ENCODE measurements at regions not wholly inside any gene's neighbourhood (a gene's known extent, or its start where the extent isn't known, plus 50 kb on each side); places are given as distances from the start of the nearest gene placed in this dataset.

DNA sequence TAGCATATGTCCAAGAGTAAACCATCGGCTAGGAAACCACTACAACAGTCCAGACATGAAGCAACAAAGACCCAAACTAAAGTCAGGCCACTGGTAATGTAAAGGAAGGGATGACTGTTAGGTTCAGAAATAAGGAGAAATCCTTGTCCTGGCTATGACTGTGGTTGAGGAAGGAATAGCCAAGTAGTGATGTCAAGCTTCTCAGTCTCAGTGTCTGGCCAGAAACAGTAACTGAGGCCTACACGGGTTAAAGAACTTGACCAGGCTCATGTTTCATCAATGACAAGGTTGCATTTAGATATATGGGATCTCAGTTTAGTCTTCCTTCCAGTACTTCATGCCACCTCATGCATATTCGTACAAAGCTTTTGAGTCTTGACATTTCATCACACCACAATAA, 162.0 kb downstream of the ETAA1 start:
- H2BK120ac ChIP-seq (ENCODE audit: low read depth, low read length) = no peak overlapping the region
- no peak for DNase-seq (ENCODE audit: low spot score)
- H4K8ac ChIP-seq (ENCODE audit: low read depth, low read length) = no peak overlapping the region
- no peak overlapping the region for H3K4me2 ChIP-seq (ENCODE audit: insufficient read depth, low read length, poor library complexity, severe bottlenecking)
- H3K14ac ChIP-seq (ENCODE audit: low read length) = no peak overlapping the region
- H2BK5ac ChIP-seq (ENCODE audit: low read length) = no peak overlapping the region
- no peak overlapping the region for H3K18ac ChIP-seq (ENCODE audit: low read length)
- H3K4me3 ChIP-seq (ENCODE audit: low read length in 2 of 2) = no peak overlapping the region
- no peak overlapping the region for H2AFZ ChIP-seq (ENCODE audit: low read length)
- H3K9me3 ChIP-seq (replicated peaks in 1 of 2; ENCODE audit: control insufficient read depth in 2 of 2, insufficient read depth in 1 of 2, low read depth in 1 of 2, low read length in 2 of 2) = no peaks in the 10 kb centered on the region
- no peaks in the 10 kb centered on the region for H3K4me1 ChIP-seq (ENCODE audit: control insufficient read depth in 2 of 2, insufficient read depth in 1 of 2, low read depth in 1 of 2, low read length in 2 of 2)
- WGBS, 2 donors (ENCODE audit: extremely low coverage in 2 of 2, insufficient read length in 2 of 2, insufficient replicate concordance in 1 of 2) = no CpG with 5 or more reads among the region's 3 CpGs
- no peak overlapping the region for H3K27ac ChIP-seq (replicated peaks; ENCODE audit: low read length)
- no peak overlapping the region for H3K4ac ChIP-seq (ENCODE audit: low read length)
- peaks cover 0 to 6% (median 0%) of the 10 kb centered on the region in 3 experiments for H3K27me3 ChIP-seq (ENCODE audit: control insufficient read depth in 3 of 3, insufficient read depth in 3 of 3, low read depth in 1 of 3, low read length in 3 of 3)
- H3K79me1 ChIP-seq (ENCODE audit: low read depth, low read length) = no peaks in the 10 kb centered on the region
- no peak overlapping the region for H4K91ac ChIP-seq (ENCODE audit: low read depth, low read length, poor library complexity)
- no peak overlapping the region for H2AK5ac ChIP-seq (ENCODE audit: low read depth, low read length)
- H3K23ac ChIP-seq (ENCODE audit: low read depth, low read length, poor library complexity) = no peak overlapping the region
- no peak overlapping the region for H3K9ac ChIP-seq (ENCODE audit: low read depth, low read length, poor library complexity)
- H3K36me3 ChIP-seq (replicated peaks in 1 of 2; ENCODE audit: control insufficient read depth in 2 of 2, insufficient read depth in 2 of 2, low read length in 2 of 2) = no peaks in the 10 kb centered on the region
- no peak overlapping the region for H2BK15ac ChIP-seq (ENCODE audit: low read length)
- no peak overlapping the region for H2BK12ac ChIP-seq (ENCODE audit: low read length)

DNA sequence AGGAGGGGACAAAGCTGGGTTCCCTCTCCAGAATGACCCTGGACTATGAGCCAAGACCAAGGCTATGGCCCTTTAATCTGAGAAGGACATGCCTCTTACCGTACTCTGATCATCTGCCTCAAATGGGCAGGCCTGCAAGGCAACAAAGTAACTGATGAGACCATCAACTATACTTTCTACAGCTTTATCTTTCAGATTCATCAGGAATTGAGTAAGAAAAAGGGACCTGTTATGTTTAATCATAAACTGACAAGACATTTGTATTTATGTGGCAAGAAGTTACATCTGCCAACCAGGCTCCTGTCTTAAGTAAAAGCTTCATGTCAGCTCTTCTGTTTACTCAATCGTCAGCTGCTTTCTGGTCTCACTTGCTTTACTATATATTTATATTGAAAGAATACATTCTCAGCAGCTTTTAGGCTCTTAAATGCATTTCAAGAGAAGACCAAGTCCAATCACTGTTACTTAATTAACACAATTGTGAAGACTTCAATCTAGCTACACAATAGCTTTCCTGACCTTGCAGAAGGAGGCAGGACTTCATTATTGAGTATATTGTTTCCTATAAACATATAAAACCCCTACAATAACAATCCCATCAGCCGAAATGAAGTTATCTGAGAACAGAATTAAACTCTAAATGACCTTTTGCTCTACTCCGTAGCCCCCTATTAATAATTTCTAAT, 163.8 kb downstream of the ETAA1 start:
- no peak overlapping the region for H3K14ac ChIP-seq (ENCODE audit: low read length)
- no peak overlapping the region for H3K4me3 ChIP-seq (ENCODE audit: low read length in 2 of 2)
- no peak overlapping the region for H3K18ac ChIP-seq (ENCODE audit: low read length)
- no CpG with 5 or more reads among the region's 4 CpGs for WGBS, 2 donors (ENCODE audit: extremely low coverage in 2 of 2, insufficient read length in 2 of 2, insufficient replicate concordance in 1 of 2)
- H3K79me1 ChIP-seq (ENCODE audit: low read depth, low read length) = no peaks in the 10 kb centered on the region
- no peak overlapping the region for H3K4ac ChIP-seq (ENCODE audit: low read length)
- H2BK120ac ChIP-seq (ENCODE audit: low read depth, low read length) = no peak overlapping the region
- no peaks in the 10 kb centered on the region for H3K36me3 ChIP-seq (replicated peaks in 1 of 2; ENCODE audit: control insufficient read depth in 2 of 2, insufficient read depth in 2 of 2, low read length in 2 of 2)
- no peak overlapping the region for H3K9ac ChIP-seq (ENCODE audit: low read depth, low read length, poor library complexity)
- no peak for DNase-seq (ENCODE audit: low spot score)
- no peak overlapping the region for H2BK12ac ChIP-seq (ENCODE audit: low read length)
- H3K27ac ChIP-seq (replicated peaks; ENCODE audit: low read length) = no peak overlapping the region
- H2AFZ ChIP-seq (ENCODE audit: low read length) = no peak overlapping the region
- H3K23ac ChIP-seq (ENCODE audit: low read depth, low read length, poor library complexity) = no peak overlapping the region
- H2AK5ac ChIP-seq (ENCODE audit: low read depth, low read length) = no peak overlapping the region
- H4K91ac ChIP-seq (ENCODE audit: low read depth, low read length, poor library complexity) = no peak overlapping the region
- H3K27me3 ChIP-seq (ENCODE audit: control insufficient read depth in 3 of 3, insufficient read depth in 3 of 3, low read depth in 1 of 3, low read length in 3 of 3) = peaks cover 0 to 6% (median 0%) of the 10 kb centered on the region in 3 experiments
- no peak overlapping the region for H2BK5ac ChIP-seq (ENCODE audit: low read length)
- no peaks in the 10 kb centered on the region for H3K9me3 ChIP-seq (replicated peaks in 1 of 2; ENCODE audit: control insufficient read depth in 2 of 2, insufficient read depth in 1 of 2, low read depth in 1 of 2, low read length in 2 of 2)
- no peak overlapping the region for H4K8ac ChIP-seq (ENCODE audit: low read depth, low read length)
- H3K4me2 ChIP-seq (ENCODE audit: insufficient read depth, low read length, poor library complexity, severe bottlenecking) = no peak overlapping the region
- H2BK15ac ChIP-seq (ENCODE audit: low read length) = no peak overlapping the region
- no peaks in the 10 kb centered on the region for H3K4me1 ChIP-seq (ENCODE audit: control insufficient read depth in 2 of 2, insufficient read depth in 1 of 2, low read depth in 1 of 2, low read length in 2 of 2)

DNA sequence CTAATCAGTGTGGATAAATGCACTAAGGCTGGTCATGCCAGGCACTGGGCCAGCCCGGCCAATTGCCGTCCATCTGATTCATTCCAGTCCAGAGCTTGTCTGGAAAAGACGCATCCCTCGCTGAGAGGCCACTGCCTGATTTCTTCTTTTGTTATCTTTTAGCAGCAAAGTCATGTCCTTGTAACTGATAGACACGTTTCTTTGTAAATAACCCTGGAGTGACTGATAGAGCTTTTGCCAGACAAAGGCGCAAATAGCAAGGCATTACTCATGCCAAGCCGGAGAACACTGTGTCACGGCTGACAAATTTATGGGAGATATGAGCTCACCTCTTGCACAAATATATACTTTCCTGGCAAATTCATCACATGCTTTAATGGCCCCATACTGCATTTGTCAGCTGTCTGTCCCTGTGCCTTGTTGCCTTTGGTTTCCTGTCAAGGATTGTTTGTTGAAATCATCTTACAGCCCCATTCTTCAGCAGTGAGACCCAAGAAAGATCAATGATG, 164.4 kb downstream of the ETAA1 start:
- no peak overlapping the region for H3K4ac ChIP-seq (ENCODE audit: low read length)
- H2BK12ac ChIP-seq (ENCODE audit: low read length) = no peak overlapping the region
- DNase-seq (ENCODE audit: low spot score) = no peak
- H3K9me3 ChIP-seq (replicated peaks in 1 of 2; ENCODE audit: control insufficient read depth in 2 of 2, insufficient read depth in 1 of 2, low read depth in 1 of 2, low read length in 2 of 2) = peaks cover 0 to 2% of the 10 kb centered on the region in 2 donors
- H3K14ac ChIP-seq (ENCODE audit: low read length) = no peak overlapping the region
- no peak overlapping the region for H3K9ac ChIP-seq (ENCODE audit: low read depth, low read length, poor library complexity)
- H3K27me3 ChIP-seq (ENCODE audit: control insufficient read depth in 3 of 3, insufficient read depth in 3 of 3, low read depth in 1 of 3, low read length in 3 of 3) = peaks cover 0 to 6% (median 0%) of the 10 kb centered on the region in 3 experiments
- H2AK5ac ChIP-seq (ENCODE audit: low read depth, low read length) = no peak overlapping the region
- H3K4me3 ChIP-seq (ENCODE audit: low read length in 2 of 2) = no peak overlapping the region
- no peak overlapping the region for H3K23ac ChIP-seq (ENCODE audit: low read depth, low read length, poor library complexity)
- no peak overlapping the region for H3K4me2 ChIP-seq (ENCODE audit: insufficient read depth, low read length, poor library complexity, severe bottlenecking)
- no peak overlapping the region for H4K91ac ChIP-seq (ENCODE audit: low read depth, low read length, poor library complexity)
- H2BK15ac ChIP-seq (ENCODE audit: low read length) = no peak overlapping the region
- H3K4me1 ChIP-seq (ENCODE audit: control insufficient read depth in 2 of 2, insufficient read depth in 1 of 2, low read depth in 1 of 2, low read length in 2 of 2) = no peaks in the 10 kb centered on the region
- no peak overlapping the region for H3K18ac ChIP-seq (ENCODE audit: low read length)
- no peak overlapping the region for H2AFZ ChIP-seq (ENCODE audit: low read length)
- H2BK120ac ChIP-seq (ENCODE audit: low read depth, low read length) = no peak overlapping the region
- no CpG with 5 or more reads among the region's 8 CpGs for WGBS, 2 donors (ENCODE audit: extremely low coverage in 2 of 2, insufficient read length in 2 of 2, insufficient replicate concordance in 1 of 2)
- H3K27ac ChIP-seq (replicated peaks; ENCODE audit: low read length) = no peak overlapping the region
- H3K36me3 ChIP-seq (replicated peaks in 1 of 2; ENCODE audit: control insufficient read depth in 2 of 2, insufficient read depth in 2 of 2, low read length in 2 of 2) = no peaks in the 10 kb centered on the region
- no peaks in the 10 kb centered on the region for H3K79me1 ChIP-seq (ENCODE audit: low read depth, low read length)
- H2BK5ac ChIP-seq (ENCODE audit: low read length) = no peak overlapping the region
- no peak overlapping the region for H4K8ac ChIP-seq (ENCODE audit: low read depth, low read length)

DNA sequence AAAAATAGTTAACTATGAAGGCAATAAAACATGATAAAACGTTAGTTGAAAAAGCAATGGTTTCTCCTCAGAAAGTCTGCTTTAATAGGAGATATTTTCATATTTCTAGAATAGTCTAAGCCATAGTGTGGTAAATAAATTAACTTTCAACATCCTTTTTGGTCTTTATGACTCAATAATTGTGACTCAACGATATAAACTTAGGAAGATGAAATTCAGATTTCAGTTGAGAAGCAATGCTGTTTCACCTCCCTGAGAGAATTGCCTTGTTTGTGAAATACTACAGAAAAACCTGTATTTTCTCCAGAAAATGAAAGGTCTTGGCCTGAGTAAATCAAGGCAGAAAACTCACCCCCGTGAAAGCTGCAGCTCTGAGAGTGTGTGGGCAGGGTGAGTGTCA, 166.9 kb downstream of the ETAA1 start:
- H3K18ac ChIP-seq (ENCODE audit: low read length) = no peak overlapping the region
- no peak overlapping the region for H3K4me3 ChIP-seq (ENCODE audit: low read length in 2 of 2)
- H3K9ac ChIP-seq (ENCODE audit: low read depth, low read length, poor library complexity) = no peak overlapping the region
- H4K8ac ChIP-seq (ENCODE audit: low read depth, low read length) = no peak overlapping the region
- H3K79me1 ChIP-seq (ENCODE audit: low read depth, low read length) = no peaks in the 10 kb centered on the region
- H2BK5ac ChIP-seq (ENCODE audit: low read length) = no peak overlapping the region
- no peak overlapping the region for H3K23ac ChIP-seq (ENCODE audit: low read depth, low read length, poor library complexity)
- H2BK15ac ChIP-seq (ENCODE audit: low read length) = no peak overlapping the region
- peaks cover 0 to 2% of the 10 kb centered on the region in 2 donors for H3K9me3 ChIP-seq (replicated peaks in 1 of 2; ENCODE audit: control insufficient read depth in 2 of 2, insufficient read depth in 1 of 2, low read depth in 1 of 2, low read length in 2 of 2)
- H3K4me1 ChIP-seq (ENCODE audit: control insufficient read depth in 2 of 2, insufficient read depth in 1 of 2, low read depth in 1 of 2, low read length in 2 of 2) = no peaks in the 10 kb centered on the region
- H4K91ac ChIP-seq (ENCODE audit: low read depth, low read length, poor library complexity) = no peak overlapping the region
- no peak overlapping the region for H2BK12ac ChIP-seq (ENCODE audit: low read length)
- H2AFZ ChIP-seq (ENCODE audit: low read length) = no peak overlapping the region
- H3K36me3 ChIP-seq (replicated peaks in 1 of 2; ENCODE audit: control insufficient read depth in 2 of 2, insufficient read depth in 2 of 2, low read length in 2 of 2) = no peaks in the 10 kb centered on the region
- H3K14ac ChIP-seq (ENCODE audit: low read length) = no peak overlapping the region
- no peak overlapping the region for H3K4ac ChIP-seq (ENCODE audit: low read length)
- H3K27me3 ChIP-seq (ENCODE audit: control insufficient read depth in 3 of 3, insufficient read depth in 3 of 3, low read depth in 1 of 3, low read length in 3 of 3) = peaks cover 0 to 6% (median 0%) of the 10 kb centered on the region in 3 experiments
- no CpG with 5 or more reads among the region's 3 CpGs for WGBS, 2 donors (ENCODE audit: extremely low coverage in 2 of 2, insufficient read length in 2 of 2, insufficient replicate concordance in 1 of 2)
- no peak overlapping the region for H3K4me2 ChIP-seq (ENCODE audit: insufficient read depth, low read length, poor library complexity, severe bottlenecking)
- no peak overlapping the region for H3K27ac ChIP-seq (replicated peaks; ENCODE audit: low read length)
- H2BK120ac ChIP-seq (ENCODE audit: low read depth, low read length) = no peak overlapping the region
- H2AK5ac ChIP-seq (ENCODE audit: low read depth, low read length) = no peak overlapping the region
- DNase-seq (ENCODE audit: low spot score) = no peak
